K562 (cell line): ENCODE measurements at regions not wholly inside any gene's neighbourhood (a gene's known extent, or its start where the extent isn't known, plus 50 kb on each side); places are given as distances from the start of the nearest gene placed in this dataset.

Experiments used
- ATAC-seq: fragments of 200-7000 bp; cut with Tn5 transposase; 3 replicates; pipeline ENCODE4 v1.9.1; 2020; ENCODE audit warnings: moderate library complexity
- BruUV-seq: library from RNA; stranded (reverse); fragments of 400-500 nt; replicated peaks from 2 replicates; lab custom pipeline; 2021; lab: Mats Ljungman, UMichigan
- CTCF ChIA-PET: fragments of 300-600 bp; formaldehyde crosslinking; extraction: SDS; loops from one replicate; lab custom pipeline; 2021; ENCODE audit warnings: low intra/inter-chr PET ratio; lab: Yijun Ruan, JAX
- POLR2A ChIA-PET: fragments of 300-600, 350-650 bp; sonication (Branson Sonifier 250); formaldehyde crosslinking; extraction: SDS; loops from one replicate; lab custom pipeline; 2021; ENCODE audit warnings: antibody characterized with exemption, inconsistent platforms; lab: Yijun Ruan, JAX
- DNase-seq, 4 experiments: peaks; one replicate each; pipeline versions ENCODE4 v3.0.0 to v3.0.0-alpha.2; 2011 to 2018; ENCODE audit warnings: low spot score in 3 of 4, mixed read lengths in 3 of 4; ENCODE audit errors: extremely low read depth in 1 of 4
- FAIRE-seq: peaks from 2 replicates; lab custom pipeline; 2011; peaks lifted over from hg19 to GRCh38; lab: Jason Lieb, UNC
- H2AFZ ChIP-seq: 2 replicates; pipeline ENCODE4 v1.6.0; 2011; ENCODE audit warnings: low read depth, low read length, control low read depth, inconsistent platforms
- H3K27ac ChIP-seq: fragments of 200-600 bp; 3 replicates; pipeline ENCODE4 v1.8.0; 2011; ENCODE audit warnings: low read depth, mild to moderate bottlenecking, control low read depth, inconsistent platforms, low read length, moderate library complexity, mixed read lengths; ENCODE audit errors: extremely low read depth
- H3K27me3 ChIP-seq, 2 experiments: fragments of 300-600 bp in 1 of 2; 2 replicates in 1 of 2; 3 replicates in 1 of 2; pipeline versions ENCODE4 v1.6.0 to v1.8.0; 2011; ENCODE audit warnings: inconsistent platforms in 2 of 2, low read length in 2 of 2, mild to moderate bottlenecking in 1 of 2, mixed read lengths in 1 of 2, moderate library complexity in 1 of 2; ENCODE audit not compliant: control insufficient read depth in 2 of 2, insufficient read depth in 2 of 2
- H3K36me3 ChIP-seq: fragments of 300-600 bp; 3 replicates; pipeline ENCODE4 v1.8.0; 2011; ENCODE audit warnings: mild to moderate bottlenecking, low read length, inconsistent platforms; ENCODE audit not compliant: control insufficient read depth, insufficient read depth
- H3K4me1 ChIP-seq, 2 experiments: fragments of 200-600 bp in 1 of 2; replicated peaks in 1 of 2; 2 replicates in 1 of 2; 3 replicates in 1 of 2; pipeline versions ENCODE4 v1.5.1 to v1.8.0; 2011; ENCODE audit warnings: inconsistent platforms in 2 of 2, low read length in 2 of 2, mild to moderate bottlenecking in 1 of 2, mixed read lengths in 1 of 2, moderate library complexity in 1 of 2; ENCODE audit not compliant: control insufficient read depth in 2 of 2, insufficient read depth in 2 of 2
- H3K4me2 ChIP-seq: 2 replicates; pipeline ENCODE4 v1.6.1; 2011; ENCODE audit warnings: low read length, control low read depth, inconsistent platforms, mixed read lengths; ENCODE audit not compliant: insufficient read depth
- H3K4me3 ChIP-seq: fragments of 200-600 bp; sonication (generic), shearing (Covaris generic); 2 replicates; pipeline ENCODE4 v1.5.1; 2016; ENCODE audit warnings: control low read depth, inconsistent platforms
- H3K79me2 ChIP-seq: fragments of 200-600 bp; 3 replicates; pipeline ENCODE4 v1.8.0; 2011; ENCODE audit warnings: low read length, inconsistent platforms; ENCODE audit not compliant: control insufficient read depth, insufficient read depth
- H3K9ac ChIP-seq, 2 experiments: 2 replicates each; pipeline versions ENCODE4 v1.6.0 to v1.6.1; 2011; ENCODE audit warnings: low read depth in 2 of 2, low read length in 2 of 2, control low read depth in 1 of 2, inconsistent platforms in 1 of 2, mild to moderate bottlenecking in 1 of 2, mixed read lengths in 1 of 2; ENCODE audit not compliant: insufficient read depth in 1 of 2
- H3K9me1 ChIP-seq: one replicate; pipeline ENCODE4 v1.6.0; 2011; ENCODE audit warnings: inconsistent platforms, mild to moderate bottlenecking, low read length, moderate library complexity; ENCODE audit not compliant: control insufficient read depth, insufficient read depth
- H3K9me3 ChIP-seq: replicated peaks from 2 replicates; pipeline ENCODE4 v1.5.1; 2011; ENCODE audit warnings: low read depth, low read length, inconsistent platforms; ENCODE audit not compliant: control insufficient read depth, insufficient read depth
- H4K20me1 ChIP-seq: replicated peaks from 2 replicates; pipeline ENCODE4 v1.6.1; 2011; ENCODE audit warnings: low read length, inconsistent platforms, mixed read lengths; ENCODE audit not compliant: control insufficient read depth, insufficient read depth
- BCLAF1 ChIP-seq, 2 experiments: fragments of 450-650 bp in 1 of 2; IDR thresholded peaks; 2 replicates each; pipeline ENCODE4 v1.6.1; 2011 to 2017; ENCODE audit warnings: low read depth in 2 of 2, antibody characterized with exemption in 1 of 2, borderline replicate concordance in 1 of 2, low read length in 1 of 2, mild to moderate bottlenecking in 1 of 2, mixed read lengths in 1 of 2; ENCODE audit not compliant: control insufficient read depth in 1 of 2
- CBFB ChIP-seq: sonication (generic); formaldehyde crosslinking; IDR thresholded peaks from 2 replicates; pipeline ENCODE4 v1.4.0; 2020; ENCODE audit warnings: mild to moderate bottlenecking, missing genetic modification reagents
- CBX1 ChIP-seq: sonication (generic); IDR thresholded peaks from 2 replicates; pipeline ENCODE4 v1.6.1; 2016; ENCODE audit warnings: antibody characterized with exemption, low read depth, mild to moderate bottlenecking
- GABPB2 ChIP-seq: fragments of 250-450 bp; sonication (Bioruptor Pico); conservative IDR thresholded peaks from 2 replicates; pipeline ENCODE4 v1.5.1; 2021; ENCODE audit warnings: mild to moderate bottlenecking
- POU5F1 ChIP-seq: fragments of 150-350 bp; IDR thresholded peaks from 2 replicates; pipeline ENCODE4 v1.6.1; 2014; ENCODE audit warnings: borderline replicate concordance, low read length, low read depth, mild to moderate bottlenecking; ENCODE audit not compliant: partially characterized antibody
- SRSF3 ChIP-seq: fragments of 200-400 bp; formaldehyde crosslinking; IDR thresholded peaks from 2 replicates; pipeline ENCODE4 v1.6.1; 2016; ENCODE audit warnings: mild to moderate bottlenecking, low read length, moderate library complexity; ENCODE audit not compliant: insufficient read depth
- XRCC3 ChIP-seq: fragments of 450-650 bp; IDR thresholded peaks from 2 replicates; pipeline ENCODE4 v1.6.1; 2017; ENCODE audit warnings: mild to moderate bottlenecking, moderate library complexity
- ZNF408 ChIP-seq: fragments of 250-450 bp; sonication (Bioruptor Pico); IDR thresholded peaks from 2 replicates; pipeline ENCODE4 v1.4.0; 2020; ENCODE audit warnings: low read depth, mild to moderate bottlenecking, moderate library complexity
- ZNF445 ChIP-seq: fragments of 250-450 bp; sonication (Bioruptor Pico); IDR thresholded peaks from 2 replicates; pipeline ENCODE4 v1.4.0; 2020; ENCODE audit warnings: low read depth, mild to moderate bottlenecking, moderate library complexity
- ZNF740 ChIP-seq, 3 experiments: fragments of 200-800 bp in 1 of 3; sonication (Bioruptor generic) in 1 of 3; sonication (generic) in 1 of 3; formaldehyde crosslinking in 1 of 3; IDR thresholded peaks; 2 replicates each; pipeline versions ENCODE4 v1.6.1 to v1.8.0; 2016 to 2022; ENCODE audit warnings: mild to moderate bottlenecking in 2 of 3, missing compliant biosample characterization in 2 of 3, missing genetic modification characterization in 2 of 3, missing genetic modification reagents in 1 of 3
- ZNF778 ChIP-seq: fragments of 450-650 bp; formaldehyde crosslinking; IDR thresholded peaks from 2 replicates; pipeline ENCODE4 v1.4.0; 2020; ENCODE audit warnings: mild to moderate bottlenecking, moderate library complexity
- WGBS: fragments of 100-300 bp; shearing (Covaris generic); methylation state at CpG from one replicate; pipeline ENCODE4 v1.1.6; 2016; ENCODE audit warnings: low coverage, mixed read lengths; ENCODE audit not compliant: insufficient coverage; ENCODE audit errors: missing lambda C conversion rate; 5-methylcytosine and 5-hydroxymethylcytosine counted together
- in situ Hi-C: fragments of 300-500 bp; cut with MboI; formaldehyde crosslinking; loops from 4 replicates; pipeline ENCODE4 v1.15.0; 2018; ENCODE audit warnings: inconsistent platforms, mixed read lengths
- intact Hi-C: fragments of 100-400 bp; cut with micrococcal nuclease; formaldehyde crosslinking; loops from 2 replicates; pipeline ENCODE4 v1.14.2; 2022
- TF ChIP-seq, protein P1 (sequence below): fragments of 450-650 bp; conservative IDR thresholded peaks from 2 replicates; pipeline ENCODE4 v1.6.1; 2016; ENCODE audit warnings: missing genetic modification characterization, low read depth, mild to moderate bottlenecking, missing compliant biosample characterization, moderate library complexity
- TF ChIP-seq, protein P2 (sequence below): fragments of 250-450 bp; sonication (Bioruptor Pico); IDR thresholded peaks from 2 replicates; pipeline ENCODE4 v1.8.0; 2022; ENCODE audit warnings: moderate library complexity, mild to moderate bottlenecking, inconsistent platforms
- TF ChIP-seq, protein P3 (sequence below), 2 experiments: fragments of 450-650 bp; IDR thresholded peaks; 2 replicates each; pipeline ENCODE4 v1.6.1; 2016

GRCh38 chr6:98566126-98566525 is 268.2 kb upstream of the POU3F2 start:
- Histone ChIP-seq H3K27me3 (no peaks in the 10 kb centered on the region), H2AFZ (no peak overlapping the region), H3K4me2 (no peak overlapping the region), H3K4me3 (no peak overlapping the region), H3K9me1 (no peaks in the 10 kb centered on the region), H3K9me3 (no peaks in the 10 kb centered on the region), H3K36me3 (no peaks in the 10 kb centered on the region), H3K4me1 (no peaks in the 10 kb centered on the region), H4K20me1 (no peaks in the 10 kb centered on the region), H3K27ac (no peak overlapping the region), H3K79me2 (no peaks in the 10 kb centered on the region), H3K9ac (no peak overlapping the region)
- 0% methylated on average over 1 of the region's 1 CpG for WGBS
- CTCF ChIA-PET = no interaction called here
- in situ Hi-C loops (no loop called here), intact Hi-C loops (no loop called here)
- FAIRE-seq (no peak), ATAC-seq (no peak), DNase-seq (no peak)
- no TSS peak for BruUV-seq
- POLR2A ChIA-PET = no interaction called here
- TF ChIP-seq, protein P1, sequence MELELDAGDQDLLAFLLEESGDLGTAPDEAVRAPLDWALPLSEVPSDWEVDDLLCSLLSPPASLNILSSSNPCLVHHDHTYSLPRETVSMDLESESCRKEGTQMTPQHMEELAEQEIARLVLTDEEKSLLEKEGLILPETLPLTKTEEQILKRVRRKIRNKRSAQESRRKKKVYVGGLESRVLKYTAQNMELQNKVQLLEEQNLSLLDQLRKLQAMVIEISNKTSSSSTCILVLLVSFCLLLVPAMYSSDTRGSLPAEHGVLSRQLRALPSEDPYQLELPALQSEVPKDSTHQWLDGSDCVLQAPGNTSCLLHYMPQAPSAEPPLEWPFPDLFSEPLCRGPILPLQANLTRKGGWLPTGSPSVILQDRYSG (tag) = no peak
- TF ChIP-seq, protein P2, sequence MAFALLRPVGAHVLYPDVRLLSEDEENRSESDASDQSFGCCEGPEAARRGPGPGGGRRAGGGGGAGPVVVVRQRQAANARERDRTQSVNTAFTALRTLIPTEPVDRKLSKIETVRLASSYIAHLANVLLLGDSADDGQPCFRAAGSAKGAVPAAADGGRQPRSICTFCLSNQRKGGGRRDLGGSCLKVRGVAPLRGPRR (CRISPR knock-in tag) = no peak
- TF ChIP-seq ZNF740 (CRISPR knock-in tag; IDR thresholded peaks at IDR 0.05) = no peak
- no peak for TF ChIP-seq ZNF740 (tag; IDR thresholded peaks at IDR 0.05)
- no peak for TF ChIP-seq SRSF3
- no peak for TF ChIP-seq CBFB (CRISPR knock-in tag)
- TF ChIP-seq GABPB2 (CRISPR knock-in tag) = no peak
- TF ChIP-seq POU5F1 = no peak
- TF ChIP-seq XRCC3 = no peak
- no peak for TF ChIP-seq ZNF778 (CRISPR knock-in tag)
- TF ChIP-seq ZNF445 (CRISPR knock-in tag) = no peak
- TF ChIP-seq, protein P3, sequence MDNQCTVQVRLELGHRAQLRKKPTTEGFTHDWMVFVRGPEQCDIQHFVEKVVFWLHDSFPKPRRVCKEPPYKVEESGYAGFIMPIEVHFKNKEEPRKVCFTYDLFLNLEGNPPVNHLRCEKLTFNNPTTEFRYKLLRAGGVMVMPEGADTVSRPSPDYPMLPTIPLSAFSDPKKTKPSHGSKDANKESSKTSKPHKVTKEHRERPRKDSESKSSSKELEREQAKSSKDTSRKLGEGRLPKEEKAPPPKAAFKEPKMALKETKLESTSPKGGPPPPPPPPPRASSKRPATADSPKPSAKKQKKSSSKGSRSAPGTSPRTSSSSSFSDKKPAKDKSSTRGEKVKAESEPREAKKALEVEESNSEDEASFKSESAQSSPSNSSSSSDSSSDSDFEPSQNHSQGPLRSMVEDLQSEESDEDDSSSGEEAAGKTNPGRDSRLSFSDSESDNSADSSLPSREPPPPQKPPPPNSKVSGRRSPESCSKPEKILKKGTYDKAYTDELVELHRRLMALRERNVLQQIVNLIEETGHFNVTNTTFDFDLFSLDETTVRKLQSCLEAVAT (IDR thresholded peaks at IDR 0.05) = no peak
- TF ChIP-seq ZNF408 (CRISPR knock-in tag) = no peak
- TF ChIP-seq BCLAF1 (IDR thresholded peaks at IDR 0.05; ENCODE audit: borderline replicate concordance in 1 of 2, control insufficient read depth in 1 of 2, low read depth in 2 of 2, low read length in 1 of 2) = no peak
- TF ChIP-seq CBX1 = no peak
